GM23338 (cell line): ENCODE measurements at regions not wholly inside any gene's neighbourhood (a gene's known extent, or its start where the extent isn't known, plus 50 kb on each side); places are given as distances from the start of the nearest gene placed in this dataset.

Experiments
- ATAC-seq: fragments of 200-7000 bp; cut with Tn5 transposase; 3 replicates; pipeline ENCODE4 v1.9.1; 2020
- DNase-seq: peaks from one replicate; pipeline ENCODE4 v3.0.0-alpha.2; 2015; ENCODE audit warnings: low spot score
- H2AFZ ChIP-seq: fragments of 200-600 bp; sonication (generic); 2 replicates; pipeline ENCODE4 v1.8.0; 2016; ENCODE audit warnings: antibody characterized with exemption, mild to moderate bottlenecking, moderate library complexity
- H3F3A ChIP-seq: fragments of 200-600 bp; sonication (generic); replicated peaks from 2 replicates; pipeline ENCODE4 v1.8.0; 2017; ENCODE audit warnings: antibody characterized with exemption, mixed run types, low read depth
- H3K27ac ChIP-seq: fragments of 200-600 bp; sonication (generic); 2 replicates; pipeline ENCODE4 v1.6.1; 2016; ENCODE audit warnings: low read depth
- H3K27me3 ChIP-seq: fragments of 200-600 bp; sonication (generic); 2 replicates; pipeline ENCODE4 v1.8.0; 2016; ENCODE audit warnings: mild to moderate bottlenecking, mixed run types, moderate library complexity; ENCODE audit not compliant: insufficient read depth
- H3K36me3 ChIP-seq: fragments of 200-600 bp; sonication (generic); 2 replicates; pipeline ENCODE4 v1.8.0; 2016; ENCODE audit warnings: mild to moderate bottlenecking; ENCODE audit not compliant: insufficient read depth
- H3K4me1 ChIP-seq: fragments of 200-600 bp; sonication (generic); 2 replicates; pipeline ENCODE4 v1.8.0; 2016; ENCODE audit warnings: mild to moderate bottlenecking, moderate library complexity; ENCODE audit not compliant: insufficient read depth
- H3K4me2 ChIP-seq: fragments of 200-600 bp; sonication (generic); 2 replicates; pipeline ENCODE4 v1.7.1; 2017; ENCODE audit warnings: mixed run types
- H3K4me3 ChIP-seq: fragments of 200-600 bp; sonication (generic); 2 replicates; pipeline ENCODE4 v1.6.1; 2016; ENCODE audit warnings: mixed run types
- H3K79me2 ChIP-seq: fragments of 200-600 bp; sonication (generic); replicated peaks from 2 replicates; pipeline ENCODE4 v1.8.0; 2017; ENCODE audit warnings: mild to moderate bottlenecking; ENCODE audit not compliant: insufficient read depth
- H3K9me2 ChIP-seq: fragments of 200-600 bp; sonication (generic); 2 replicates; pipeline ENCODE4 v1.8.0; 2017; ENCODE audit not compliant: insufficient read depth
- H4K20me1 ChIP-seq: fragments of 200-600 bp; sonication (generic); replicated peaks from 2 replicates; pipeline ENCODE4 v1.8.0; 2017; ENCODE audit warnings: mild to moderate bottlenecking; ENCODE audit not compliant: insufficient read depth
- H3K27ac Mint-ChIP-seq: 2 replicates; pipeline ENCODE4 v1.8.0; 2020; ENCODE audit warnings: inconsistent platforms, mild to moderate bottlenecking, moderate library complexity, mixed read lengths
- H3K27me3 Mint-ChIP-seq: 3 replicates; pipeline ENCODE4 v1.8.0; 2022; ENCODE audit warnings: low read depth, mild to moderate bottlenecking, moderate library complexity, mixed read lengths, inconsistent platforms; ENCODE audit not compliant: insufficient read depth, poor library complexity
- H3K36me3 Mint-ChIP-seq: 3 replicates; pipeline ENCODE4 v1.8.0; 2021; ENCODE audit warnings: low read depth, mild to moderate bottlenecking, inconsistent platforms, moderate library complexity, mixed read lengths
- H3K4me1 Mint-ChIP-seq: 3 replicates; pipeline ENCODE4 v1.8.0; 2020; ENCODE audit warnings: mild to moderate bottlenecking, inconsistent platforms, mixed read lengths
- H3K4me3 Mint-ChIP-seq: 3 replicates; pipeline ENCODE4 v1.8.0; 2021; ENCODE audit warnings: moderate library complexity, mild to moderate bottlenecking, inconsistent platforms, mixed read lengths
- H3K9me3 Mint-ChIP-seq: 3 replicates; pipeline ENCODE4 v1.8.0; 2020; ENCODE audit warnings: moderate library complexity, mild to moderate bottlenecking, inconsistent platforms, mixed read lengths
- CREB1 ChIP-seq: fragments of 250-450 bp; sonication (Bioruptor Pico); IDR thresholded peaks from 2 replicates; pipeline ENCODE4 v1.5.0; 2020; ENCODE audit warnings: low read depth, mild to moderate bottlenecking, moderate library complexity
- CTCF ChIP-seq, 2 experiments: fragments of 200-600 bp in 1 of 2; sonication (generic) in 1 of 2; conservative IDR thresholded peaks; 2 replicates each; pipeline versions ENCODE4 v1.5.1 to v1.6.1; 2016 to 2017; ENCODE audit warnings: antibody characterized with exemption in 2 of 2, low read depth in 2 of 2, mild to moderate bottlenecking in 2 of 2, moderate library complexity in 1 of 2
- EZH2 ChIP-seq: fragments of 200-600 bp; sonication (generic); IDR thresholded peaks from one replicate; pipeline ENCODE4 v1.8.0; 2017; ENCODE audit warnings: antibody characterized with exemption, mild to moderate bottlenecking, low read depth; ENCODE audit not compliant: unreplicated experiment
- EZH2phosphoT487 ChIP-seq: fragments of 200-600 bp; sonication (generic); IDR thresholded peaks from one replicate; pipeline ENCODE4 v1.8.1; 2018; ENCODE audit warnings: antibody characterized with exemption; ENCODE audit not compliant: unreplicated experiment
- NANOG ChIP-seq: IDR thresholded peaks from 2 replicates; pipeline ENCODE4 v1.6.1; 2016; ENCODE audit warnings: antibody characterized with exemption, borderline replicate concordance
- REST ChIP-seq: IDR thresholded peaks from one replicate; pipeline ENCODE4 v1.6.1; 2018; ENCODE audit warnings: antibody characterized with exemption; ENCODE audit not compliant: unreplicated experiment
- ZNF114 ChIP-seq: fragments of 250-450 bp; sonication (Bioruptor Pico); IDR thresholded peaks from 2 replicates; pipeline ENCODE4 v1.5.0; 2020; ENCODE audit warnings: mild to moderate bottlenecking, moderate library complexity
- ZNF331 ChIP-seq: fragments of 250-450 bp; sonication (Bioruptor Pico); IDR thresholded peaks from 2 replicates; pipeline ENCODE4 v1.5.0; 2020; ENCODE audit warnings: low read depth, mild to moderate bottlenecking, moderate library complexity
- TF ChIP-seq, protein P1 (sequence below): IDR thresholded peaks from 2 replicates; pipeline ENCODE4 v1.6.1; 2016; ENCODE audit warnings: antibody characterized with exemption

DNA sequence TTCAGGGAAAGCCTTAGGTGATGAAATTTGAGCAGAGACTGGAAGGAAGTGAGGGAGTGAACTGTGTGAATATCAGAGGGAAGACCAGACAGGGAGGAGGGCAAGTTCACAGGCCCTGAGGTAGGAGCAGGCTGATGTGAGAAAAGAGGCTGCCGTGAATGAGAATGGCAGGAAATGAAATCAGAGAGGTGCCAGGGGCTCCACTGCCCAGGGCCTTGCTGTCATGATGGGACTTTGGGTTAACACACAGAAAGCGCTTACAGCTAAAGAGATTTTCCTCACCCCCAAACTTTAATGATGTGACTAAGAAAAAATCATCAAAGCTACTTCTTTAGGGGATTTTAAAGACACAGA, 53.8 kb downstream of the MARCHF4 start:
- Mint-ChIP-seq H3K4me3 (no peak overlapping the region), H3K4me1 (peaks cover 35% of the 10 kb centered on the region), H3K27ac (no peak overlapping the region), H3K36me3 (no peaks in the 10 kb centered on the region), H3K9me3 (no peaks in the 10 kb centered on the region), H3K27me3 (peaks cover 8% of the 10 kb centered on the region)
- H3F3A ChIP-seq: no peaks in the 10 kb centered on the region
- TF ChIP-seq CREB1 (CRISPR knock-in tag) (no peak), EZH2 (no peak), ZNF331 (CRISPR knock-in tag) (no peak), CTCF (conservative IDR thresholded peaks at IDR 0.05; ENCODE audit: low read depth in 2 of 2) (no peak), ZNF114 (no peak), NANOG (no peak)
- peak overlapping the region; percentile 94; the same call in 1 of the 2 replicates for H2AFZ ChIP-seq
- peaks cover 22% of the 10 kb centered on the region for H3K4me1 ChIP-seq
- ATAC-seq (peak; percentile 43), DNase-seq (peak; percentile 51)
- H3K79me2 ChIP-seq: no peaks in the 10 kb centered on the region
- no peaks in the 10 kb centered on the region for H3K9me2 ChIP-seq
- 0 out of 2 replicates have a peak overlapping the region, but pooled peaks have one; percentile 25 for H3K4me2 ChIP-seq
- H3K4me3 ChIP-seq: no peak overlapping the region
- peak overlapping the region; percentile 62; the same call in 1 of the 2 replicates for H3K27ac ChIP-seq
- H3K27me3 ChIP-seq: no peaks in the 10 kb centered on the region
- no peaks in the 10 kb centered on the region for H4K20me1 ChIP-seq
- H3K36me3 ChIP-seq: no peaks in the 10 kb centered on the region

DNA sequence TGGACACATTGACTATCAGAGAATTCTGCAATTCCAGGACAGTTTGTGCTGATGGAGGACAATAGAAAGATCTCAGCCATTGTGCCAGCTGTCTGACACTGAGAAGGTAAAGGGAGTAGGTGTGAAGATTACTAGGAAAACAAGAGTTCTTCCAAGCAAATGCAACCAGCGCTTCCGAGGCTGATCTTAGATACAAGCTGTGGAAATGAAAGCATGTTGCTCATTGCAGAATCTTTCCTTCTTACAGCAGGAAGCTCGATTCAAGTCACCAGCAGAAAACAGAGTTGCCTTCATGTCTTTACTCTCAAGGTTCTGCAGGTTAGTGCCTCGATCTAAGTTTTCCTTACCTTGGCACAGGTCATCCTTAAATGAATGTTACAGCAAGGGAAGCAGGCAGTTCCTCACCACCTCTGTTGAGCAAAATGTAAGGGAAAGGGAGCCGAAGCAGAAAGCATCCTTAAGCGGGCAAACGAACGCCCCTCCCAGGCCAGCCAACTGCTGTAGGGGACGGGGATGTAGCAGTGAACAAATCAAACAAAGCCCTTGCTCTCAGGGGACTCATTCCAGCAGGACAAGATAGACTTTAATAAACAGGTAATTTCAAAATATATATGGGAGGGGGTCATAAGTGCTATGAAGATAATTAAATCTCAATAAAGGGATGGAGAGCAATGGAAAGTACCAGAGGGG, 54.3 kb downstream of the MARCHF4 start:
- H3K4me2 ChIP-seq: 0 out of 2 replicates have a peak overlapping the region, but pooled peaks have one; percentile 25
- ATAC-seq: peak; percentile 17; the same call in 2 of the 3 replicates

More for the DNA sequence above, 54.3 kb downstream of the MARCHF4 start:
- TF ChIP-seq EZH2phosphoT487 (no peak), CREB1 (CRISPR knock-in tag) (no peak), REST (no peak), ZNF331 (CRISPR knock-in tag) (no peak)
- TF ChIP-seq, protein P1, sequence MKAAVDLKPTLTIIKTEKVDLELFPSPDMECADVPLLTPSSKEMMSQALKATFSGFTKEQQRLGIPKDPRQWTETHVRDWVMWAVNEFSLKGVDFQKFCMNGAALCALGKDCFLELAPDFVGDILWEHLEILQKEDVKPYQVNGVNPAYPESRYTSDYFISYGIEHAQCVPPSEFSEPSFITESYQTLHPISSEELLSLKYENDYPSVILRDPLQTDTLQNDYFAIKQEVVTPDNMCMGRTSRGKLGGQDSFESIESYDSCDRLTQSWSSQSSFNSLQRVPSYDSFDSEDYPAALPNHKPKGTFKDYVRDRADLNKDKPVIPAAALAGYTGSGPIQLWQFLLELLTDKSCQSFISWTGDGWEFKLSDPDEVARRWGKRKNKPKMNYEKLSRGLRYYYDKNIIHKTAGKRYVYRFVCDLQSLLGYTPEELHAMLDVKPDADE: no peak
- Histone ChIP-seq H2AFZ (peak overlapping the region; percentile 94), H3K9me2 (no peaks in the 10 kb centered on the region), H3F3A (no peaks in the 10 kb centered on the region), H3K36me3 (no peaks in the 10 kb centered on the region), H4K20me1 (no peaks in the 10 kb centered on the region), H3K4me3 (no peak overlapping the region), H3K4me1 (peaks cover 22% of the 10 kb centered on the region), H3K27ac (peak overlapping the region; percentile 62; the same call in 1 of the 2 replicates), H3K27me3 (no peaks in the 10 kb centered on the region), H3K79me2 (no peaks in the 10 kb centered on the region)
- H3K9me3 Mint-ChIP-seq: no peaks in the 10 kb centered on the region
- peaks cover 8% of the 10 kb centered on the region for H3K27me3 Mint-ChIP-seq
- H3K36me3 Mint-ChIP-seq: no peaks in the 10 kb centered on the region
- H3K4me1 Mint-ChIP-seq: peaks cover 35% of the 10 kb centered on the region
- no peak overlapping the region for H3K4me3 Mint-ChIP-seq
- DNase-seq: peak; percentile 27
- no peak overlapping the region for H3K27ac Mint-ChIP-seq
